ENCODE measurements at regions not wholly inside any gene's neighbourhood (a gene's known extent, or its start where the extent isn't known, plus 50 kb on each side); places are given as distances from the start of the nearest gene placed in this dataset.

DNA sequence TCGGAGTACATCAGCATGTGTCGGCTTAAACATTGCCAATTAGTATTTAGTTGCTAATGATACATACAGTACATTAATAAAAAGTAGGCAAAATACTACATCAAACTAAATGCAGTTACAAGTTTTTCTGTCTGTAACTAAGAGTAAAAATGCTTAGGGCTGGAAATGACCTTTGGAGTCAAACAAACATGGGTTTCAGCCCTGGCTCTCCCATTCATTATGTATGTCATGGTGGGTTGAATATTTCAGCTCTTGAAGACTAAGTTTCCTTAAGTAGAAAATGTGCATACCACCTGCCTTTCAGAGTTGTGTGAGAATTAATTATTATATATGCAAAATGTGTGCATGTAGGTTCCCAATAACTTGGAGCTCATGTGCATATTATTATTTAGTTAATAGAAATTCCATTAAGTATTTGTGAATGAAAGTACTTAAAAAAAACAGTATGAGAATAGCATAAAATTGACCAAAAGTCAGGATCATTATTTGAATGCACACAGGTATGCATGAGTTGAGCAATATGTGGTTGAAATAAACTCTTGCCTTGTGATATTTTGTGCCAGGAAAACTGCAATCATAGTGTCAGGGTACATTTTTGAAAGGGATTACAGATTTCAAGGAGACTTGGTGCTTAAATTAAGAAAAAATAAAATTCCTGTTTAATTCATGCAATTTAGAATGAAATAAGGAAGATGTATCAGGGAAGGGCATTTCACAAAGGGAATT, 2048.7 kb downstream of the PCDH7 start:
- H3K79me1 ChIP-seq (ENCODE audit: insufficient read depth, low read depth, low read length, poor library complexity, severe bottlenecking) = no peaks in the 10 kb centered on the region
- no peak overlapping the region for H2BK5ac ChIP-seq (ENCODE audit: insufficient read length, low read length)
- no peak overlapping the region for H3K14ac ChIP-seq (ENCODE audit: insufficient read depth, low read length)
- no peak overlapping the region for H2BK15ac ChIP-seq (ENCODE audit: low read depth, low read length)
- Mint-ChIP-seq H3K4me3 (no peak overlapping the region), H3K27ac (no peak overlapping the region), H3K9me3 (no peaks in the 10 kb centered on the region), H3K4me1 (no peaks in the 10 kb centered on the region), H3K36me3 (ENCODE audit: insufficient read depth in 1 of 3, low read depth in 3 of 3) (no peaks in the 10 kb centered on the region), H3K27me3 (ENCODE audit: low read depth) (no peaks in the 10 kb centered on the region)
- no peak overlapping the region for H4K91ac ChIP-seq (ENCODE audit: insufficient read length, low read depth, low read length)
- no peak overlapping the region for H2BK20ac ChIP-seq (ENCODE audit: low read depth, low read length, poor library complexity, severe bottlenecking)
- H3K4ac ChIP-seq (ENCODE audit: low read depth, low read length) = no peak overlapping the region
- no peak overlapping the region for H3K9ac ChIP-seq (ENCODE audit: extremely low read depth, insufficient read length, low read length)
- no peaks in the 10 kb centered on the region for H3K79me2 ChIP-seq (ENCODE audit: insufficient read depth, low read length)
- no peaks in the 10 kb centered on the region for H4K20me1 ChIP-seq (ENCODE audit: control insufficient read depth, insufficient read depth, insufficient read length)
- H3K56ac ChIP-seq (ENCODE audit: insufficient read length, low read depth, low read length) = no peak overlapping the region
- no peaks in the 10 kb centered on the region for H3K4me1 ChIP-seq (ENCODE audit: insufficient read depth, low read length)
- no peak overlapping the region for H3K27ac ChIP-seq (ENCODE audit: insufficient read length, low read depth, low read length)
- H3K23ac ChIP-seq (ENCODE audit: insufficient read length, low read depth, low read length) = no peak overlapping the region
- H2AFZ ChIP-seq (ENCODE audit: low read length) = no peak overlapping the region
- H2BK120ac ChIP-seq (ENCODE audit: low read depth, low read length, poor library complexity, severe bottlenecking) = no peak overlapping the region
- H3K18ac ChIP-seq (ENCODE audit: insufficient read length, low read depth, low read length) = no peak overlapping the region
- TF ChIP-seq, protein P1, sequence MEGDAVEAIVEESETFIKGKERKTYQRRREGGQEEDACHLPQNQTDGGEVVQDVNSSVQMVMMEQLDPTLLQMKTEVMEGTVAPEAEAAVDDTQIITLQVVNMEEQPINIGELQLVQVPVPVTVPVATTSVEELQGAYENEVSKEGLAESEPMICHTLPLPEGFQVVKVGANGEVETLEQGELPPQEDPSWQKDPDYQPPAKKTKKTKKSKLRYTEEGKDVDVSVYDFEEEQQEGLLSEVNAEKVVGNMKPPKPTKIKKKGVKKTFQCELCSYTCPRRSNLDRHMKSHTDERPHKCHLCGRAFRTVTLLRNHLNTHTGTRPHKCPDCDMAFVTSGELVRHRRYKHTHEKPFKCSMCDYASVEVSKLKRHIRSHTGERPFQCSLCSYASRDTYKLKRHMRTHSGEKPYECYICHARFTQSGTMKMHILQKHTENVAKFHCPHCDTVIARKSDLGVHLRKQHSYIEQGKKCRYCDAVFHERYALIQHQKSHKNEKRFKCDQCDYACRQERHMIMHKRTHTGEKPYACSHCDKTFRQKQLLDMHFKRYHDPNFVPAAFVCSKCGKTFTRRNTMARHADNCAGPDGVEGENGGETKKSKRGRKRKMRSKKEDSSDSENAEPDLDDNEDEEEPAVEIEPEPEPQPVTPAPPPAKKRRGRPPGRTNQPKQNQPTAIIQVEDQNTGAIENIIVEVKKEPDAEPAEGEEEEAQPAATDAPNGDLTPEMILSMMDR (conservative IDR thresholded peaks at IDR 0.05) = no peak
- H3T11ph ChIP-seq (ENCODE audit: low read length) = no peak overlapping the region
- H2AK5ac ChIP-seq (ENCODE audit: insufficient read length, low read length) = no peak overlapping the region
- no CpG with 5 or more reads among the region's 2 CpGs for WGBS (ENCODE audit: extremely low coverage, insufficient read length, low lambda C conversion rate)
- DNase-seq = no peak
- H3K27me3 ChIP-seq (ENCODE audit: insufficient read depth, low read length) = no peaks in the 10 kb centered on the region
- H3K9me3 ChIP-seq (ENCODE audit: control insufficient read depth, low read depth, low read length) = no peaks in the 10 kb centered on the region
- H4K8ac ChIP-seq (replicated peaks; ENCODE audit: insufficient read length, low read depth, low read length) = no peak overlapping the region
- H4K5ac ChIP-seq (ENCODE audit: insufficient read length, low read depth, low read length) = no peak overlapping the region
- no peak overlapping the region for H2BK12ac ChIP-seq (ENCODE audit: insufficient read length, low read depth, low read length)
- H3K4me2 ChIP-seq (ENCODE audit: insufficient read depth, insufficient read length, low read length) = no peak overlapping the region
- no peaks in the 10 kb centered on the region for H3K23me2 ChIP-seq (ENCODE audit: insufficient read length, low read depth, low read length, poor library complexity, severe bottlenecking)

Measured in H9 (cell line).